GM18508 (cell line): ENCODE measurements at regions not wholly inside any gene's neighbourhood (a gene's known extent, or its start where the extent isn't known, plus 50 kb on each side); places are given as distances from the start of the nearest gene placed in this dataset.
"Not testable (repeated sequence)": the region's sequence is repeated elsewhere in the genome, so short reads cannot be mapped to it uniquely, and the experiment has no call there.

Experiments used
- ATAC-seq: cut with Tn5 transposase; IDR thresholded peaks from one replicate; pipeline ENCODE4 v1.9.1; 2021; ENCODE audit warnings: moderate number of reproducible peaks; ENCODE audit not compliant: insufficient read depth, unreplicated experiment

DNA sequence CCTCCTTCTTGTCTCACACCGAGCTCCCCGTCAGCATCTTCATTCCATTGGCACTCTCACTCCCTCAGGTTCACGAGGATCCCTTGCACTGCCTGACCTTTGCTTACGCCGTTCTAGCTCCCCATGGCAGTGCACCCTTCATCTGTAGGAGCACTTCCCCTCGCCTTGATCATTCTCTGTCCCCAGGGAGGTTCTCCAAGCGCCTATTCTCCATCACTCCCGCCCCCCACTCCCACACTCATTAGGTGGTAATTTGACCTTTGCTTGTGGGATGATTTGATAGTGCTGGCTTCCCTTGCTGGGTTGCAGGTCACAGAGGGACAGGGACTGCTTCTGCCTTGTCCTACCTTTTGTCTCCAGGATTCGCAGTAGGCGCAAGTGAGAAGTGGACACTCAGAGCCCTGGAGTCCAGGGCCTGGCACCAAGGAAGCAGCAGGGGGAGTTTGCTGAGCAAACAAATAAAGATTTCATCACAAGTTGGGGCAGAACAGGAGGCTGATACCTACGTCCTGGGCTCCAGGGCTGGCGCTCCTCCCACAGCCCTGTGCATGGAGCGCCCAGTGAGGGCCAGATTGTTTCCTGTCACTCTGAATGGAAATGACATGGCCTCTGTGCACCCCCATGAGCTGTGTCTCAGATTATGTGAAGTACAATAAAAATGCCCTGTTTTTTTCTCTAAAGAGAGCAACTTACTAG lies 82.0 kb upstream of the RUNX3 start:
- ATAC-seq, result no peak

DNA sequence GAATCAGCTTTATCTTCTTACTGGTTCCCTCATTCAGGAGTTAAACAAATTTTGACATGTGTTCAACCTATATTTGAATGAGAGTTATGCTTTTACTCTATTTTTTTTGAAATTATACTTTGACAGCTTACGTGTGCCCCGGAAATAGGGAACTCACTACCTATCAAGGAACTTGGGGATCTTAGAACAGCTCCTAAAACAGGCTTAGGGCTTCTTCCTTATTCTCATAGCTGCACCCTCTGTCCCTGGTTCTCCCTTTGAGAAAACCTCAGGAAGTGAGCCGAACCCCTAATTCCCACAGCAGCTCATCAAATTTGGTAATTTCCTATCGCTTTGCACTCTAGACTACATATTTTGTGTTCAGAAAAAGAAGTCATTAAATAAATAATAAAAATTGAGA lies 81.2 kb upstream of the RUNX3 start:
- no peak for ATAC-seq

DNA sequence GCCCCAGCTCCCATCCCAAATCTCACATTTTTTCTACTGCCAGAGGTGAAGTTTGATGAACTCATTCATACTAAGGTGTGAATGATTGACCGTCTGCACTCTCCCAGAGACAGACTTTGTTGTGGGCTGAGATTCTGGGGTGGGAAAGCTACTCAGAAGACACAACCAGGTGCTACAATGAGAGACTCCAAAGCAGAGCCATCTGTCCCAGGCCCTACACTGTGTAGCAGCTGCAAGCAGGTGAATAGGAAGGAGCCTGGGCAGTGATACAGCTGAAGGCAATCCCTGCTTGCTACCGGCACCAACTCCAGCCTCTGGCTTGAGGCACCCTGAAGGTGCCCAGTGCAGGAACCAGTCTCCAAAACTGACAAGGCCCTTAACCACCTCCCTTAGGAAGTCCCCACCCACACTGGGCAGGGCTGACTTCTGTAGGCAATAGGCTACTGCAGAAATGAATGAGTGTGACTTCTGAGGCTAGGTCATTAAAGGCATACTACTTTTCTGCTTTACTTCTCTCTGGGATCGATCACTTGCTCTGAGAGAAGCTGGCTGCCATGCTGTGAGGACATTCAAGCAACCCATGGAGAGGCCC lies 79.7 kb upstream of the RUNX3 start:
- ATAC-seq, result no peak

DNA sequence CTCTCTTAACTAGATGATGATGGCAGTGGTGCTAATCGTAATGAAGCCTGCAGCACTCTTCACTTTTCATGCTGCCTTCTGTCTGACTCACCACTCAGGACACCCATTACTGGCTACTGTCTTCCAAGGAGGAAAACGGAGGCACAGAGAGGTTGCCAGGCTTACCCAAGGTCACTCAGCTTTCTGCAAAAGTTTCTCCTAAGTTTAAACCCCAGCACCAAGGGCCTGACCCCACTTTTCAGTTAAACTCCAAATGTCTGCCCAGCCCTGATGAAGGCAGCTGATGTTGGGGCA lies 78.1 kb upstream of the RUNX3 start:
- no peak for ATAC-seq

DNA sequence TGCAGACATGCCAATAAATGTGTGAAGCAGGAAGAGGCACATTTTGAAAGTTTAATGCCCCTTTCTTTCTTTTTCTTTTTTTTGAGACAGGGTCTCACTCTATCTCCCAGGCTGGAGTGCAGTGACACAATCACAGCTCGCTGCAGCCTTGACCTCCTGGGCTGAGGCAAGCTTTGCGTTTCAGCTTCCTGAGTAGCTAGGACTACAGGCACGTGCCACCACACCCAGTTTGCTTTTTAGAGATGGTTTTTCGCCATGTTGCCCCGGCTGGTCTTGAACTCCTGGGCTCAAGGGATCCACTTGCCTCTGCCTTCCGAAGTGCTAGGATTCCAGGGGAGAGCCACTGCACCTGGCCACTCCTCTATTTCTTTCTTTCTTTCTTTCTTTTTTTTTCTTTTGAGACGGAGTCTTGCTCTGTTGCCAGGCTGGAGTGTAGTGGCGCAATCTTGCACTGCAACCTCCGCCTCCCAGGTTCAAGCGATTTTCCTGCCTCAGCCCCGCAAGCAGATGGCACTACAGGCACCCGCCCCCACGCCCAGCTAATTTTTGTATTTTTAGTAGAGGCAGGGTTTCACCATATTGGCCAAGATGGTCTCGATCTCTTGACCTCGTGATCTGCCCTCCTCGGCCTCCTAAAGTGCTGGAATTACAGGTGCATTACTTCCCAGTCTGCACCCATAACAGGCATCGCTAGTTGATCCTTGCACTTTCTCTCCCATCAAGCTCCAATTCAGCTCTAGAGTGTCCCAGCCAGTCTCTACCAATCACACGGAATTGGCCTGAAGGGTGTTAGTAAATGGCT lies 77.5 kb upstream of the RUNX3 start:
- not testable (repeated sequence) for ATAC-seq

DNA sequence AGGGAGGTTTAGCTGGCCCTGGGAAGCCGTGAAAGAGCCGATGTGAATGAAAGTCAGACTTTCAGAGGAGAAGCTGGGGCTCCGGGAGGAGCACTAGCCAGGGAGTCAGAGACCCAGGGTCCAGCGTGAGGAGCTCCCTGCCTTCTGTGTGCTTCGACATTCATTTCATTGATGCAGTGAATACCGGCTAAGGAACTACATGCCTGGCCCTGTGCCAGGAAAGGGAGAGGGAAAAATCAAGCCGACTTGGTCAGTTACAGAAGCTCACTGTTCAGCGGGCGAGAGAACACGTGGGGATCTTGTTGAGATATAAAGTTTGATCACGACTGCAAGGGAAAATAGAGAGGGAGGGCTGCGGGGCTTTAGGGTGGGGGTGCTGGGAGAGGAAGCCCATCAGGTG lies 76.7 kb upstream of the RUNX3 start:
- ATAC-seq, result no peak

DNA sequence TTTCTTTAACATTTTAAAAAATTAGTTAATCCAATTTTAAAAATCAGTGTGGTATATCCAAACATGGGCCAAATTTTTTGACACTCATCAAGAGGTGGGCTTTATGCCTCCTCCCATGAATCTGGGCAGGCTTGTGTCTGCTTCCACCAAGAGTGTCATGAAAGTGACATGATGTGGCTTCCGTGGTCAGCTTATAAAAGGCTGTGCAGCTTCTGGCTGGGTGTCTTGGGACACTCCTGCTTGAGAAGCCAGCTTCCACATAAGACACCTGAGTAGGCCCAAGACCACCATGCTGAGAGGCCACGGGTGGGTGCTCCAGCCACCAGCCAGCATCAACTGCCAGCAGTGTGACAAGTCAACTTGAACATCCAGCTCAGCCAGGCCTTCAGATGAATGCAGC lies 74.3 kb upstream of the RUNX3 start:
- no peak for ATAC-seq

DNA sequence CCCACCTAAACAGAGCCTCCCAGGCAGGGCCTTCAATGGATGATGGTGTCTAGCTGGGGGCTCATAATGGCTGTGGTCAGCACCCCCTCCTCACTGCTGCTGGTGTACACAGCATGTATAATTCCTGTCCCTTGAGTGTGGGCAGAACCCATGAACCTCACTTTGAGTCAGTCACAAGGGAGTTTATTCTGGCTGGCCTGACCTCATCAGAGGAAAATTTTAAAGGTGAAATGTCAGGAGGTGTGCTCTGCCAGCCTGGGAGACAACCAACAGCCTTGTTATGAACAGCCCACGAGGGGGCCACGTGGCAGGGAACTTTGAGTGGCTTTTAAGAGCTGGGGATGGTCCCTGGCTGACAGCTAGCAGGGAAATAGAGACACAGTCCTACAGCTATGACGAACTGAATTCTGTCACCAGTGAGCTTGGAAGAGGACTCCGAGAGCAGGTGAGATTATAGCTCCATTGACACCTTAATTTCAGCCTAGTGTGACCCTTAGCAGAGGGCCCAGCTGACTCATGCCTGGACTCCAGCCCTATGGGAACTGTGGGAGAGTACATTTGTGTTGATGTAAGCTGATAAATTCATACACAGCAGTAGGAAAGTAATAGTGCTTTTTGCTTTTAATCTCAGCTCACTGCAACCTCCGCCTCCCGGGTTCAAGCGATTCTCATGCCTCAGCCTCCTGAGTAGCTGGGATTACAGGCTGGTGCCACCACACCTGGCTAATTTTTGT lies 73.5 kb upstream of the RUNX3 start:
- ATAC-seq, result no peak

DNA sequence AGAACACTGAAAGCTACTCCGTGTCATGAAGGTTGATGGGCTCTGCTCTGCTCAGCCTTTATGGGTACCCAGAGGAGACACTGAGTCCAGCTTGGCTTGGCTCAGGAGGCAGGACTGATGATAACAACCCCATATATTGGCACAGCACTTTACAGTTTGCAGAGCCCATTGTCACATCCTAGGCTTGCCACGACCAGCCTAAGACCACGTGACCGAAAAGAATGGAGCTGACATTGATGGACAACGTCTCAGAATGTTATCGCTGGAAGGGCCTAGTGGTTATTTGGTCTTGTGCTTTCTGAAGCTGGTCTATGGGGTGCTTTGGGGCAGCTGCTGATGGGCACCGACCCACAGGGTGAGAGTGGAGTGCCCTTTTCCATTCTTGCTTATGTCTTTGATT lies 72.9 kb upstream of the RUNX3 start:
- ATAC-seq, result no peak

DNA sequence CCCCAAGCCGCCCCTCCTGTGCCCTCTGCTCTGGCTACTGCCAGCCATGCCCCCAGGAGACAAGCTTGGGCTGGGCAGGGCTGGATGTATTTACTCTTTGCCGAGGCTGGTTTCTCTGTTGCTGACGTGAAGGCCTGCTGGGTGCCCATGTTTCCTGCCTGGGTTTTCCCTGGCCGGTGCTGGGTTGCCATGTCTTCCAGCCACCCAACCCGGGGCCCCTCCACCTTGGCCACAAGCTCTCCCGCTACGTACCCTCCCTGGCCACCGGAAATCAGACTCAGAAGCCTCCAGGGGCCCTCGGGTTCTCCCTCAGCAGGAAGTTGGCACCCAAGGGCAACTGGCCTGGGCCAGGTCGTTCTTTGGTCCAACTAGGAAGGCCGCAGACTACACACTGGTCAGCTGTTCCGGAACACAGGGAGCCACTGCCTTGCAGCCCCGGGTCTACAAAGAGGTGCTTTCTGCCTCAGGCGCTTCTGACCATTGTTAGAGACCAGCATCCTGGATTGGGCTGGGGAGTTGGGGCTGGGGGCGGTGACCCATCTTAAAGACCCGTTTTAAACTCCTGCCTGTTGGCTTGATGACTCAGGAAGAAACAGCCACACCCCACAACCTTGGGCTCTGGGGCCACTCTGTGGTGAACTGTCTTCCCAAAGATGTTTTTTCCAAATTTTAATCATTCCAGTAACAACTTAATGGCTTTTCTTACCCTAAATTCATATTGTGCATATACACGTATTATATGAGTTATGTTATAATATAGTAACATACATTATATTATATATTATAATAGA lies 71.2 kb upstream of the RUNX3 start:
- no peak for ATAC-seq

DNA sequence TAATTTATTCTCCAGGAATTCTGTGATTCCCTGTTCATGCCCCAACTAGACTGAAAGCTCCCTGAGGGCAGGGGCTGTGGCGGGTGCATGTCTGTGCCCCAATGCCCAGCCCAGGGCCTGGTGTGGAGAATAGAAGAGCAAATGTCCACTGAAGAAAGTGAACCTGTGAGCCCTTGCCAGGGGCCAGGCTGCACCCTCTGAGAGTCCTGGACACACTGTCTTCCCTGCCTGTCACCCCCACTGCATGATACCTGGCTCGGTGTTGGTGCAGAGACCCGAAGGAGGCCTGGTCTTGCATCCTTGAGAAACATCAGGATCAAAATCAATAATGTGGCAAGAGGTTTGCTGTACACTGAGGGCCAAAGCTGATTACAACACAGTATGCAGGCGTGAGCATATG lies 69.8 kb upstream of the RUNX3 start:
- ATAC-seq, result no peak

DNA sequence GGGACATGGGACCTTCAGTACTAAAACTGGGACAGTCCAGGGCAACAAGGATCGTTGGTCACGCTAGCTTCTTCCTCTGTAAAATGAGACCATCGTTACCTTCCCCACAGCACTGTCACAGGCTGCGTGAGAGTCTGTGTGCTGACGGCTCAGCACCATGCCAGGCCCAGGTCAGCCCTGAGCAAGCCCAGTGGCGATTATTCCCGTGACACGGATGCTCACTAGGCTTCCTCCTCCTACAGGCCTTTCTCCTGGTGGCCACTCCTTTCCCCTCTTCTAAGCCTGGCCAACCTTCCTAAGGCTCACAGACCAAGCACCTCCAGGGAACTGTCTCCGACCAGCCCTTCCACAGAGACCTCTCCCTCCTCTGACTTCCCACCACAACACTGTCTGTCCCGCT lies 69.3 kb upstream of the RUNX3 start:
- no peak for ATAC-seq

DNA sequence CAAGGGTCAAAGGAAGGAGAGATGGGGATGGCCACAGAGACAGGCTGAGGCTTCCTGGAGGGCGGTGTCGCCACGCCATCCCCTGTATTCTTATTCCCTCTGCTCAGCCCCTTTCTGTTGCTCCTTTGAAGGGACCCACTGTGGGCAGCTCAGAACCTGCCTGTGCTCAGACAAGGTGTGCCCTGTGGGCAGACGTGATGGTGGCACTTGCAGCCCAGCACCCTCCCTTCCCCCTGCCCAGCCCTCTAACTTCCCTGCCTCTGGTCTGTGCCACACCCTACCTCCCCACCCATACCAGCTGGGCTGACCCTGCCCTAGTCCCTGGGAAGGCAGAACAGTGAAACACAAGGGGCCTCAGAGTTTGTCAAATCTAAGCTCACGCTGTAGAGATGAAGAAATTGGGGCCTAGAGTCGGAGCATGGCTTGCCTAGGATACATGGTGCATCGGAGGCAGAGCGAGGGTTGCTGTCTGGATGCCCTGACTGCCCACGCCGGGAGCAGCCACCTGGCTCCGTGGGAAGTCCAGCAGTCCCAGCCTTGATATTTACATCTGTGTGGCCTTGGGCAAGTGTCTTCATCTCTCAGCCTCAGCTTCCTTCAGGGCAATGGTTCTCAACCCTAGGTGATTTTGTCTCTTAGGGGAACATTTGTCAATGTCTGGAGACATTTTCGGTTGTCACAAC lies 68.6 kb upstream of the RUNX3 start:
- no peak for ATAC-seq

DNA sequence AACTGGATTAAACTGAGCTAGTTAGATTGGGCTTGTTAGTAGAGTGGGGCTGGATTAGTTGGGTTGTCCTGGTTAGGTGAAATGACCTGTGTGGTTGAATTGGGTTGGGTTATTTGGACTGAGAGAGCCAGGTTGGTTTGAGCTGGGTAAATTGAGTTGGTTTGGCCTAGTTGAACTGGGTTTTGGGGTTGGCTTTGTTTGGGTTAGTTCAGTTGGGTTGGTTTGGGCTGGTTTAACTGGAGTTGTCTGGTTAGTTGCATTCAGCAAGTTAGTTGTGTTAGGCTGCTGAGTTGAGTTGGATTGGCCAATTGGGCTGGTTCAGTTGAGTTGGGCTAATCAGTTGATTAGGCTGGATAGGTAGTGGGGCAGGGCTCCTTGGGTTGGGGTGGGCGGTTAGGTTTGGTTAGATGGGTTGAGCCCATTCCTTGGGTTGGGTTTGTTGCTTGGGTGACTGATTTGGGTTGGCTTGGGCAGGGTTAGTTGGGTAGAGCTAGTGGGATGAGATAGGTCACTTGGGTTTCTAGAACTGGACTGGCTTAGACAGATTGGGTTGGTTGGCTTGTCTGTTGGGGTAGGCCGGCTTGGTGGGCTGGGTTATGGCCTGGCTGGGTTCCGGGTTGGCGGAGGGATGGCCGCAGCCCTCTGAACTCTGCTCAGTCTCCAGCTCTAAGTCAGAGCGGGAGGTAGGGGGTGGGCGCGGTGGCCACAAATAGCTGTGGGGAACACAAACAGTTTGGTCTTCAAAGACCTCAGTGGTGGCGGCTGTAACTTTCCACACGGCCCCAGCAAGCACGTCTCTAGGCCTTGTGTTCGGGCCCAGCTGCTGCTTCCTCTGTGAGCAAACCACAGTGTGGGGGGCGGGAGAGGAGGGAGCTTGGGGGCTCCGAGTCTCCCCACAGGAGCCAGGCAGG lies 67.2 kb upstream of the RUNX3 start:
- ATAC-seq, result no peak

DNA sequence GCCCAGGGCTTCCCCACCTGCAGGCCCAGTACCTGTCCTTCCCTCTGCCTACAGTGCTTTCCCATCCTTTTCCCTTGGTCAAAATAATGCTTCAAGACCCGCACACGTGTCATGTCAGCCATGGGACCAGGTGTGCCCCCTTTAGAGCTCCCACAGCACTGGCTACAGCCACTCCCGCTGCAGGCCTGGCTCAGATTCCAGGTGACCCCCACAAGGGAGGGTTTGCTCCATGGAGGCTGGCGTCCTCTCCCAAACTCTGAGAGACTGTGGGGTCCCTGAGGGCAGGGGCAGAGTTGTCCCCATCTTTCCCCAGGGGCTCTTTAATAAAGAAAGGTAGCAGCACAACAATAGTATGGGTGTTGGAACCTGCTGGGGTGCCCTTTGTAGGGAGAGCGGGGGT lies 66.4 kb upstream of the RUNX3 start:
- ATAC-seq, result no peak

DNA sequence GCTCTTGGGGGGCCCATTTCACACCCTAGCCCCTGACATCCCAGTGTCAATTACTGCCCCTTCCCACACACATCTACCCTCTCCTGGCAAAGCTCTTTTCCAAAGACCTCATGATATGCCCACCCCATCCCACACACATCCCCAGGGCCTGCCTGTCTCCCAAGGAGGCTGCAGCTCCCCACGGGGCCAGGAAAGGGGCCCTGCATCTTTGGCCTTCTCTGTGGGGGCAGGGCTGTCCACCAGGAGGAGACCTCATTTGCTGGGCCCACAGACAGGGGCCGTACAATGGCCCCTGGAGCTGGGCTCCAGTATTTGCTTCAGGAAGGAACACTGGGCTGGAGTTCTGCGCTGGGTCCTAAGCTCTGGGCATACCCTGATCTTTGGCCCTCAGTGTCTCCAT lies 65.6 kb upstream of the RUNX3 start:
- no peak for ATAC-seq

DNA sequence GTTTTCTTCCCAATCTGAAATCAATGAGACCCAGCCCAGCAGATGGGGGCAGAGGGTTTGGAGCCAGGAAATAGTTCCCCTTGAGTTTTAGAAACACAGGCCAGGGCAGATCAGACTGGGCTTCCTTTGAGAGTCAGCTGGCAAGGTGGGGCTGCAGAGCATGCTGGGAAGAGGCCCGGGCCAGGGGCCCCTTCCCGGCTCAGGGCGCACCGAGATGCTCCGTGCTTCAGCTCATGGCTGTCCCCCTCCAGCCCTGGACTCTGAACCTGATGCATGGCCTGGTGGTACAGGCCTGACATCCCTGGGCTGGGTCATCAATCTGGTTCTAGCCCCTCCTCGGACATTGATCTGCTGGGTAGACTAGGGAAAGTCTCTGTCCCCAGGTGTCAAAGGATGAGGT lies 65.1 kb upstream of the RUNX3 start:
- no peak for ATAC-seq

DNA sequence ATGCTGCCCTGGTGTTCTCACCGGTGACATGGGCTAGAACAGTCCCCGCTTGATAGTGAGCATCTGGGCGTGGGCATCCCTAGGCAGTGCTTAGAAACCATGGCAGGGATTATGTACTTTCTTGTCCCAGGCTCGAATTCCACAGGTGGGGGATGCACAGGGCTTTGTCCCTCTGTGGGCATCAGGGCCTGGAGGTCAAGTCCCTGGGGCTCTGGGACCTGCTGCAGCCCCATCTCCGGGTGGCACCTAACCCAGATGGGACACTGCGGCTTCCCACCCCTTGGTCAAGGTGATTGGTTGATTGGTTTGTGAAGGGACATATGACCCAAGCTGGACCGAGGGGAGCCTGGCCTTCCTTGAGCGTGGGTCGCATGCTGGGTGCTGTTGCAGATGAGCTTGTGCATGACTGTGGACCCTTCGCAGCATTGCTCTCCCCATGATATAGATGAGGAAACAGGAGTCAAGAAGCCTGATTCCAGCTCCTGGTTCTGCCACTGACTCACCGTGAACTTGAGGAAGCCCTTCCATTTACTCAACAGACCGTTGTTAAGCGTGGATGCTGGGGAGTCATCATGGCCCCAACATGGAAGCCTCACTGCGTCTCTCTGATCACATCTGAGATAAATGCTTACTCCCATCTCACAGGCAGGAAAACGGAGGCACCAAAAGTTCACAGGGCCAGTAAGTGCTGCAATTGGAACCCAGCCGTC lies 64.0 kb upstream of the RUNX3 start:
- no peak for ATAC-seq
